ENCODE measurements at regions not wholly inside any gene's neighbourhood (a gene's known extent, or its start where the extent isn't known, plus 50 kb on each side); places are given as distances from the start of the nearest gene placed in this dataset.

GRCh38 chr1:163928069-163928468, 606.3 kb downstream of the NUF2 start:
- TF ChIP-seq FOXM1 (IDR thresholded peaks at IDR 0.05; ENCODE audit: low read depth): no peak
- TF ChIP-seq TCF12 (IDR thresholded peaks at IDR 0.05): no peak
- TF ChIP-seq YY1 (IDR thresholded peaks at IDR 0.05; ENCODE audit: low read depth): no peak
- no peak for TF ChIP-seq ELF1 (IDR thresholded peaks at IDR 0.05)
- TF ChIP-seq, protein P1, sequence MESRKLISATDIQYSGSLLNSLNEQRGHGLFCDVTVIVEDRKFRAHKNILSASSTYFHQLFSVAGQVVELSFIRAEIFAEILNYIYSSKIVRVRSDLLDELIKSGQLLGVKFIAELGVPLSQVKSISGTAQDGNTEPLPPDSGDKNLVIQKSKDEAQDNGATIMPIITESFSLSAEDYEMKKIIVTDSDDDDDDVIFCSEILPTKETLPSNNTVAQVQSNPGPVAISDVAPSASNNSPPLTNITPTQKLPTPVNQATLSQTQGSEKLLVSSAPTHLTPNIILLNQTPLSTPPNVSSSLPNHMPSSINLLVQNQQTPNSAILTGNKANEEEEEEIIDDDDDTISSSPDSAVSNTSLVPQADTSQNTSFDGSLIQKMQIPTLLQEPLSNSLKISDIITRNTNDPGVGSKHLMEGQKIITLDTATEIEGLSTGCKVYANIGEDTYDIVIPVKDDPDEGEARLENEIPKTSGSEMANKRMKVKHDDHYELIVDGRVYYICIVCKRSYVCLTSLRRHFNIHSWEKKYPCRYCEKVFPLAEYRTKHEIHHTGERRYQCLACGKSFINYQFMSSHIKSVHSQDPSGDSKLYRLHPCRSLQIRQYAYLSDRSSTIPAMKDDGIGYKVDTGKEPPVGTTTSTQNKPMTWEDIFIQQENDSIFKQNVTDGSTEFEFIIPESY (IDR thresholded peaks at IDR 0.05; ENCODE audit: borderline replicate concordance, low read depth): no peak
- TF ChIP-seq, protein P2, sequence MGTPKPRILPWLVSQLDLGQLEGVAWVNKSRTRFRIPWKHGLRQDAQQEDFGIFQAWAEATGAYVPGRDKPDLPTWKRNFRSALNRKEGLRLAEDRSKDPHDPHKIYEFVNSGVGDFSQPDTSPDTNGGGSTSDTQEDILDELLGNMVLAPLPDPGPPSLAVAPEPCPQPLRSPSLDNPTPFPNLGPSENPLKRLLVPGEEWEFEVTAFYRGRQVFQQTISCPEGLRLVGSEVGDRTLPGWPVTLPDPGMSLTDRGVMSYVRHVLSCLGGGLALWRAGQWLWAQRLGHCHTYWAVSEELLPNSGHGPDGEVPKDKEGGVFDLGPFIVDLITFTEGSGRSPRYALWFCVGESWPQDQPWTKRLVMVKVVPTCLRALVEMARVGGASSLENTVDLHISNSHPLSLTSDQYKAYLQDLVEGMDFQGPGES (IDR thresholded peaks at IDR 0.05; ENCODE audit: low read depth, low read length): no peak
- no peak for TF ChIP-seq REST (IDR thresholded peaks at IDR 0.05; ENCODE audit: low read depth, low read length)
- TF ChIP-seq MEF2A (IDR thresholded peaks at IDR 0.05; ENCODE audit: borderline replicate concordance, low read depth): no peak
- no peak for TF ChIP-seq RXRA (IDR thresholded peaks at IDR 0.05; ENCODE audit: borderline replicate concordance, low read depth)
- no peak for TF ChIP-seq CHD2 (IDR thresholded peaks at IDR 0.05; ENCODE audit: low read length, partially characterized antibody)
- TF ChIP-seq PBX3 (IDR thresholded peaks at IDR 0.05): no peak
- no peak for TF ChIP-seq MXI1 (IDR thresholded peaks at IDR 0.05; ENCODE audit: low read depth, low read length)
- no peak for TF ChIP-seq POLR2AphosphoS5 (IDR thresholded peaks at IDR 0.05; ENCODE audit: low read depth, low read length)
- TF ChIP-seq RAD21 (IDR thresholded peaks at IDR 0.05; ENCODE audit: low read length): no peak
- no peaks in the 10 kb centered on the region for H4K20me1 ChIP-seq (ENCODE audit: insufficient read depth)
- no peaks in the 10 kb centered on the region for H3K36me3 ChIP-seq (replicated peaks in 1 of 2; ENCODE audit: control insufficient read depth in 1 of 2, insufficient read depth in 2 of 2, low read length in 1 of 2)
- CTCF ChIA-PET: no interaction called here
- no peak for DNase-seq
- H2AFZ ChIP-seq (ENCODE audit: low read depth): no peak overlapping the region
- POLR2A ChIA-PET: no interaction called here
- H3K27me3 ChIP-seq (ENCODE audit: insufficient read depth): no peaks in the 10 kb centered on the region
- H3K4me3 ChIP-seq (ENCODE audit: low read depth in 2 of 2, low read length in 1 of 2): no peak overlapping the region
- no peak overlapping the region for H3K4me2 ChIP-seq
- H3F3A ChIP-seq (replicated peaks; ENCODE audit: insufficient read depth): no peaks in the 10 kb centered on the region
- no peak overlapping the region for H3K9ac ChIP-seq
- H3K27ac ChIP-seq (ENCODE audit: low read depth in 2 of 2, low read length in 1 of 2): no peak overlapping the region
- H3K79me2 ChIP-seq (ENCODE audit: insufficient read depth): no peaks in the 10 kb centered on the region
- no peaks in the 10 kb centered on the region for H3K9me3 ChIP-seq
- peaks cover 0 to 8% of the 10 kb centered on the region in 2 experiments; a peak in 1 of 4 replicates for H3K4me1 ChIP-seq (ENCODE audit: control insufficient read depth in 1 of 2, insufficient read depth in 2 of 2, low read depth in 1 of 2, low read length in 1 of 2)
- no peaks in the 10 kb centered on the region for H3K9me2 ChIP-seq

All from SK-N-SH (cell line).